ENCODE measurements at regions not wholly inside any gene's neighbourhood (a gene's known extent, or its start where the extent isn't known, plus 50 kb on each side); places are given as distances from the start of the nearest gene placed in this dataset.

DNA sequence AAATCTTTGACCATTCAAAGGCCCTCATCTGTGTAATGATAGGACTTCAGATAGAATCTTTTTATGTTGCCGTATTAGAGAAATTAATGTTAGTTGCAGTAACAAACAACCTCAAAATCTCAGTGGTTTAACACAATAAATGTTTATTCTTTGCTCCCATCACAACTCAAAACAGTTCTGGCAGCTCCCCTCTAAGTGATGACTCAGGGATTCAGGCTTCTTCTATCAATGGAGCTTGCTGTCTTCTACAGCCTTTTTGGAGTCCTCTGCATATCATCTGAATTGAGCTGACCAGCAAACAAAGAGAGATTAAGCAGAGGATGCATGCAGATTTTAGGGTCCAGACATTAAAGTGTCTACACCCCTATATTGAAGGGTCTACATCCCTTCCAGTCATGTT, 59.1 kb upstream of the RAB3GAP2 start:
- no peaks in the 10 kb centered on the region for H3K4me1 Mint-ChIP-seq
- no peaks in the 10 kb centered on the region for H3K36me3 Mint-ChIP-seq
- H3K27me3 Mint-ChIP-seq: no peaks in the 10 kb centered on the region
- ATAC-seq (ENCODE audit: low read depth) (no peak), DNase-seq (ENCODE audit: low spot score in 2 of 2) (no peak)
- no peak overlapping the region for H3K27ac Mint-ChIP-seq
- H3K9me3 Mint-ChIP-seq: no peaks in the 10 kb centered on the region
- H3K4me3 Mint-ChIP-seq: no peak overlapping the region

DNA sequence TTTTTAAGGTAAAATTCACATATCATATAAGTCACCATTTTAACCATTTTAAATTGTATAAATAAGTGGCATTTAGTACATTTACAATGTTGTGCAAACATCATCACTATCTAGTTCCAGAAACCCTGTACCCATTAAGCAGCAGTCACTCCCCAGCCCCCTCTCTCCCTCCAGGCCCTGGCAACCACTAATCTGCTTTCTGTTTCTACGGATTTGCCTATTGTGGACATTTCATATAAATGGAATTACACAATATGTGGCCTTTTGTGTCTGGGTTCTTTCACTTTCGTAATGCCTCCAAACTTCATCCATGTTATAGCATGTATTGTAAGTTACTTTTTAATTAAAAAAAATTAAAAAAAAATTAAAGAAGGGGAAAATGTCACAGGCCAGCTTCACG, 58.0 kb upstream of the RAB3GAP2 start:
- no peak overlapping the region for H3K4me3 Mint-ChIP-seq
- no peaks in the 10 kb centered on the region for H3K9me3 Mint-ChIP-seq
- H3K36me3 Mint-ChIP-seq: no peaks in the 10 kb centered on the region
- ATAC-seq (ENCODE audit: low read depth): no peak
- H3K4me1 Mint-ChIP-seq: no peaks in the 10 kb centered on the region
- H3K27me3 Mint-ChIP-seq: no peaks in the 10 kb centered on the region
- no peak overlapping the region for H3K27ac Mint-ChIP-seq
- no peak for DNase-seq (ENCODE audit: low spot score in 2 of 2)

DNA sequence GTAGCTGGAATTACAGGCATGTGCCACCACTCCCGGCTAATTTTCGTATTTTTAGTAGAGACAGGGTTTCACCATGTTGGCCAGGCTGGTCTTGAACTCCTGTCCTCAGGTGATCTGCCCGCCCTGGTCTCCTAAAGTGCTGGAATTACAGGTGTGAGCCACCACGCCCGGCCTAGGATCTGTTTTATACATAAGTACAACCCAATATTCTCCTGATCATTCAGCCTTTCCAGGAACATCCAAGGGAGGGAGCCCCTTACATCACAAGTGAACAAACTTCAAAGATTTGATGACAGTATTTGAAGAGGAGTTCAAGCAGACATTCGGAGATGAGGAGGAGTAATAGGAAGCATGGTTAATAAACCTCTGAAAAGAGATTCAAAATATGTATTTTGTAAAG, 54.9 kb upstream of the RAB3GAP2 start:
- ATAC-seq (ENCODE audit: low read depth) (no peak), DNase-seq (ENCODE audit: low spot score in 2 of 2) (no peak)
- no peaks in the 10 kb centered on the region for H3K36me3 Mint-ChIP-seq
- H3K4me3 Mint-ChIP-seq: no peak overlapping the region
- no peaks in the 10 kb centered on the region for H3K27me3 Mint-ChIP-seq
- H3K27ac Mint-ChIP-seq: no peak overlapping the region
- peaks cover 5% of the 10 kb centered on the region for H3K4me1 Mint-ChIP-seq
- no peaks in the 10 kb centered on the region for H3K9me3 Mint-ChIP-seq

DNA sequence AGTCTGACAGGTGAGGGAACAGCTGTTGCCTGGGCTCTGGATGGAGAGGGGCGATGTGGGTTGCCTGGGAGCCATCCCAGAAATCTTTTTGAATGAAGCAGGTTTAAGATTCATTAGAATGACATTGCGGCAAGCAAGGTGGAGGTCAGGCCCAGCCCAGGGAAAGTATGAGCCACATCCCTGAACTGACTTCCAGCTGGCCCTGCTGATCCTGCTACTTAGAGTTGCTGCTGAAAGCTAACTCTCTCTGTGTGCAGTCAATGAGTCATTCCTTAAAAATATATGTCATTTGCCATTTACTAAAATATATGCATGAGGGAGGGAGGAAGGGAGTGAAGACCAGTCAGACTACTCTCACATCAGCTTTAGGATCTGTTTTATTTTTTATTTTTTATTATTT, 54.3 kb upstream of the RAB3GAP2 start:
- Mint-ChIP-seq H3K9me3 (no peaks in the 10 kb centered on the region), H3K4me1 (peaks cover 5% of the 10 kb centered on the region), H3K27ac (no peak overlapping the region), H3K4me3 (no peak overlapping the region), H3K27me3 (no peaks in the 10 kb centered on the region), H3K36me3 (no peaks in the 10 kb centered on the region)
- no peak for DNase-seq (ENCODE audit: low spot score in 2 of 2)
- ATAC-seq (ENCODE audit: low read depth): no peak

DNA sequence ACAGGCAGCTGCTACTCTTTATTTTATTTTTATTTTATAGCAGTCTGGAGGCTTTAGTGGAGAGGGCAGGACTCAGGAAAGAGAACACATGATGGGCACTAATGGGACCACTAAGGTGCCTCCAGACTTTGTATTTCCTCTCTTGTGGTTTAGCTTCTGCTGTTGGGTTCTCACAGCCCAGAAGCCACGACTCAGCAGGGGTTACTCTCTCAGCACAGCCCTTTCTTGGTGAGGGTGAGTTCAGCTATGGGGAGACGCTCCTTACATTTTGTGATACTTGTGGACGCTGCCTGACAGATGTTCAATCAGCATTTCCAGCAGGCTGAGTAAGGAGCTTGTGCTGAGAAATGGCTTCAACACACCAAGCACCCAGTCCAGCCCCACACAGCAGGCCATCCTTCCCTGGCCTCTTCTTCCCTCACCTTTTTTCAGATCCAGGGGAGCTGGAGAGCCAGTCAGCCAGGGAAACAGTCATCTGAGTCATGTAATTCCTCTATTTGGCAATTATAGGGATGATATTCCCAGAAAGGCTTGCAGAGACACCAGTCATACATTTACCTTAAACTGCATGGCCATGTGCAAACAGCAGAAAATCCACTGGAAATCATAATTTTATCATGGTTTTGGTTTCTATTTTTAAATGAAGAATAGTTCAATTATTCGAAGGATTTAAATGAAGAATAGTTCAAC, 53.2 kb upstream of the RAB3GAP2 start:
- peaks cover 2% of the 10 kb centered on the region for H3K27me3 Mint-ChIP-seq
- DNase-seq (ENCODE audit: low spot score in 2 of 2): no peak
- H3K4me3 Mint-ChIP-seq: no peak overlapping the region
- H3K27ac Mint-ChIP-seq: no peak overlapping the region
- no peaks in the 10 kb centered on the region for H3K36me3 Mint-ChIP-seq
- no peak for ATAC-seq (ENCODE audit: low read depth)
- peaks cover 5% of the 10 kb centered on the region for H3K4me1 Mint-ChIP-seq
- H3K9me3 Mint-ChIP-seq: no peaks in the 10 kb centered on the region

DNA sequence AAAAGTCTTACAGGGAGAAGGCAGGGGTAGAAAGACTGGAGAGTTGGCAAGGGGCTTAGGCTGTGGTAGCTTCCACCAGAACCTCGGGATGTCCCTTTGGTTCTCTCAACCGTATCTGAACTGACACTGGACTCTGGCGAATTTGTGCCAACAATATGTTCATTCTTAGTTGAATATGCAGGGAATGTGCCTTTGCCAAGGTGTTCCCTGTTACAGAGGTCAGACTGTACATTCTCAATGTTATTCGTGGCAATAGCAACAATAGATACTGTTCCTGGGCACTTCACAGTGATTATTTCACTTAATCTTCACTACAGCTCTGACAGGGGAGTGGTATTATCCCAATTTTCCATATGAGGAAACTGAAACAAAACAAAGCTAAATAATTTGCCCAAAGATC, 51.5 kb upstream of the RAB3GAP2 start:
- no peak overlapping the region for H3K4me3 Mint-ChIP-seq
- no peaks in the 10 kb centered on the region for H3K36me3 Mint-ChIP-seq
- peaks cover 2% of the 10 kb centered on the region for H3K27me3 Mint-ChIP-seq
- DNase-seq (ENCODE audit: low spot score in 2 of 2): no peak
- peaks cover 5% of the 10 kb centered on the region for H3K4me1 Mint-ChIP-seq
- H3K9me3 Mint-ChIP-seq: no peaks in the 10 kb centered on the region
- no peak overlapping the region for H3K27ac Mint-ChIP-seq
- ATAC-seq (ENCODE audit: low read depth): no peak

DNA sequence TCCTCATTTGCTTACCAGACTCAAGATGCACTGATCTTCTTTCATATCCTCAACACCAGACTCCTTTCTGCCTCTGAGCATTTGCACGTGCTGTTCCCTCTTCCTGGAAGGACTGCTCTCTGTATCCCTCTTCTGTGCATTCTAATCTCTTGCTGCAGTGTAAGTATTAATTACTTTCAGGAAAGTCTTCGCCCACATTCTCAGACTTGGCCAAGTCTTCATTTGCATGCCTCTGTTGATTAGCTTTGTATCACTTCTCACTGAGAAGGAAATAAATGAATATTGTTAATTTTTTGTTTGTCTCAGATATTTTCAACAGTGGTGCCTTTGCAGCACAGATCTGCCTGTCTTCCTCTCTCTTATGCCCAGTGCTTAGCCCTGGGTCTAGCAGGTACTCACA, 50.3 kb upstream of the RAB3GAP2 start:
- Mint-ChIP-seq H3K9me3 (no peaks in the 10 kb centered on the region), H3K4me1 (peaks cover 5% of the 10 kb centered on the region), H3K27ac (no peak overlapping the region), H3K27me3 (peaks cover 2% of the 10 kb centered on the region), H3K4me3 (no peak overlapping the region), H3K36me3 (no peaks in the 10 kb centered on the region)
- DNase-seq (ENCODE audit: low spot score in 2 of 2): no peak
- ATAC-seq (ENCODE audit: low read depth): no peak
